Glomerular endothelial cell (primary cell): ENCODE measurements at regions not wholly inside any gene's neighbourhood (a gene's known extent, or its start where the extent isn't known, plus 50 kb on each side); places are given as distances from the start of the nearest gene placed in this dataset.
"Not testable (repeated sequence)": the region's sequence is repeated elsewhere in the genome, so short reads cannot be mapped to it uniquely, and the experiment has no call there.

Experiments
- DNase-seq: peaks from one replicate; pipeline ENCODE4 v3.0.0-alpha.2; 2011; ENCODE audit warnings: low read depth, low spot score; ENCODE audit errors: extremely low read depth

DNA sequence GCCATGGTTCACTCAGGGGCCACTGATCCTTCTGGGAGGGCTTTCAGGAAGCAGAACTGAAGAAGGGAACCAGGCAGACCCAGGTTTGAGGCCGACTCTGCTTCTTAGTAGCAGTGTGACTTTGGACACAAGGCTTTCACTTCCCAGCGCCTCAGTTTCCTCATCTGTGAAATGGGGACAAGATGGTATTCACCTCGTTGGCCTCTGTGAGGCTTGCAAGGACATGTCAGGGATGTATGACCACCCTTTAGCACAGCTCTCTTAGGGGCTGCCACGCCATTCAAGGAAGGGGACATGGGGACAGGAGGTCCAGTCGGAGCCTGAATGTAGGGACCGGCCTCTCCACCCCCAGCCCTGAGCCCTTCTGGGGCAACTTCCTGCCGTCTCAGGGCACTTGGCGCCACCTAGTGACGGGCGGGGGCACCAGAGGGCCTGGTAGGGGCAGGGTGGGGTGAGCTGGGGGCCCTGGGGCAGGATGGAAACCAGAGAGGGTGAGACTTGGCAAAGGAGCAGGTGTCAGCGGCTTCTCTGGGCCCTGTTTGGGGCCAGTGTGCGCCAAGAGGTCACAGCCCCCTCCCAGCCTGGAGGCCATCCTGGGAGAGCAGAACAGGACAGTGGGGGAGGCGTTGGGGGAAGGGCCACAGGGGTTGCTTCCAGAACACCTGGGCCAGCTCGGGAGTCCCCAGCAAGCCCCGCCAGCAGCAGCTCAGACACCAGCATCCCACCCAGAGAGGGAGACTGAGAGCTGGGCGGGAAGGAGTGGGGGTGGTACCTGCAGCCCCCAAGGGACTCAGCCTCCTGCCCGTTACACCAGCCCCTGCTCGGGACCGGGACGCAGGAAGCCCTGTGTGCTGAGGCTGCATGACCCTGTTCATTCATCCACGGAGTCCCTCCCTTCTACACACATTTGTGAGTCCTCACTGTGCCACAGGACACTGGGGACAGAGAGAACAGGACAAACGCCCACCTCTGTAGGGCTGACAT lies 102.5 kb upstream of the TARDBP start:
- no peak for DNase-seq

DNA sequence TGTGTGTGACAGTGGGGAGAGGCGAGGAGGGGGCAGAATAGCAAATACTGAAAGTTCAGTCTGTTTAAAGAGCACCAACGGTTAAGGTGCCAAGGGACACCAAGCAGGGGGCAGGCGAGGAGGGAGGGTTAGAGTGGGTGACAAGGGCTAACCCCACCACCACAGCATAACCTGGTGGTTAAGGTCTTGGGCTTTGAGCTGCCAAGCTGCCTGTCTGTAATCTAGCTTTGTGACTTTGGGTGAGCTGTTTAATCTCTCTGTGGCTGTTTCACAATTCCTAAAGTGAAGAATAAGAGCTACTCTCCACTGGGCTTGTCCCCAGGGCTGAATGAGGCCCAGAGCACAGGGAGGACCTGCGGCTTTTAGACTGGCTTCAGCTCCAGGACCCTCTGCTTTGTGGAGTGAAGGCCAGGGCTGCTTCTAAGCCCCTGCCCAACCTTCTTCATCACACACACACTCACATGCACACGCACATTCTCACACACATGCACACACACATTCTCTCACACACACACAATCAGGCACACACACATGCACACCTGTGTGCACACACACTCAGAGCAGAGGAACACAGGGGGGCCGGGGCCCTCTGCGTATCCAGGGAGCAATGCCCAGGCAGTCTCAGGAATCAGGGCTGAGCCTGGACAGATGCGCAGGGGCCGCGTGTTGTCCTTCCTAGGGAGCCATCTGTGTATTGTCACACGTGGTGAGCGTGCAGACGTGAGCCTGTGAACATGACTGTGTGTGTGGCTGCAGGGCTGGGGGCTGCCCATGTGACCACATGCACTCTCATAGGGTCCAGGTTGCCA lies 101.6 kb upstream of the TARDBP start:
- DNase-seq, result no peak

DNA sequence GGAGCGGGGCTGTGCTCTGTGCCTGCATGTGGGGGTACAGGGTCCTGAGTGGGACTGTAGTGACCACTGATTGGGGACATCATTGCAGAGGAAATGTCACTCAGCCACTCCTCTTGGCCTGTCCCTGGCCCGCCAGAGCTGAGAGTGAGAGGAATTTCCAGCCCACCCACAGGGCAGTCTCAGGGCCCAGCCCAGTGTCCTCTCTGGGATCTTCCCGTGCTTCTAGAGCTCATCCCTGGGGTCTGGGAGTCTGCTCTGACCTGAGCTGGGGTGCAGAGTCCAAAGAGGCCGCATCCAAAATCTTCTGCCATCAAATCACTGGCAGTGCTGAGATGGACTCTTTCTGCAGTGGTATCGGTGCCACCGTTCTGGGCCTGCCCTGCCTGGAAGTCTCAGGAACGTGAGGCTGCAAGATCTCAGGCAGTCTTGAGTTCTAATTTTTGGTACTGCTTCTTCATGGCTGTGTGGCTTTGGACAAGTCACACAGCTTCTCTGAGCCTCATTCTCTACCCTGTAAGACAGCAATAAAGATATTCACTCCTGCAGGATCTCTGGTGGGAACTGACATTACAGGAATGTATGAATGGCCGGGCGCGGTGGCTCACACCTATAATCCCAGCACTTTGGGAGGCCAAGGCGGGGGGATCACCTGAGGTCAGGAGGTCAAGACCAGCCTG lies 100.8 kb upstream of the TARDBP start:
- no peak for DNase-seq

DNA sequence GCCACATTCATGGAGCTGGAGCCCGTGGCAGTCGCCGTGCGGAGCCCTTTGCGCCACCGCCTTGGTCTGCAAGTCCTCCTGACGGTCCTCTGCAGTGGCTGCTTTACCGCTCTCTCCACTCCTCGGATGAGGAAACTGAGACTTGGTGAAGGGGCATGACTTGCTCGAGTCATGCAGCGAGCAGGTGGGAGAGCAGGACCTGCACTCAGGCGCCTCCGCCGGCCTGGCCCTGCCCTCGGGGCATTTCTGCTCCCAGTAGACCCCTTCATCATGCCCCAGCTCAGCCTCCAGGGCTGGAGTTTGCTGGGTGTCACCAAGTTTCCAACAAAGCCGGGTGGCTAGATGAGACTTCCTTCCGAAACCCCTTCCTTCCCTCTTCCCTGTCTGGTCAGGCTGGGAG lies 100.0 kb upstream of the TARDBP start:
- DNase-seq, result no peak

DNA sequence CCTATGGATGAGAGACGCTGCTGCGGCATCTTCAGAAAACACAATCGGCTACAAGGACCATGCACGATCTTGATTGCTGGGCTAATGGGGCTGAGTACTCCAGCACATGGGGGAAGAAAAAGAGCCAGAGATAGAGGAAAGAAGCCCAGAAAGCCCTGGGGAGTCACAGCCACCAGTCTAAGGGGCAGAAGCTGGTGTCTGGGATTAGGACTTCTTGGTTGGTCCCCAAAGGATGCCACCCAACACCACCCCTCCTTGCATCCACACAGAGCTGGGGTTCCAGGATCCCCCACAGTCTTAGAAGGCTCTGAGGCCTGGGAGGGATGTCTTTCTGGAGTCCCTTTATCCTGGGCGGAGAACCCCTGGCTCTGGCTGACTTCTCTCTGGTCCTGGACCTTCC lies 98.4 kb upstream of the TARDBP start:
- DNase-seq, result no peak

DNA sequence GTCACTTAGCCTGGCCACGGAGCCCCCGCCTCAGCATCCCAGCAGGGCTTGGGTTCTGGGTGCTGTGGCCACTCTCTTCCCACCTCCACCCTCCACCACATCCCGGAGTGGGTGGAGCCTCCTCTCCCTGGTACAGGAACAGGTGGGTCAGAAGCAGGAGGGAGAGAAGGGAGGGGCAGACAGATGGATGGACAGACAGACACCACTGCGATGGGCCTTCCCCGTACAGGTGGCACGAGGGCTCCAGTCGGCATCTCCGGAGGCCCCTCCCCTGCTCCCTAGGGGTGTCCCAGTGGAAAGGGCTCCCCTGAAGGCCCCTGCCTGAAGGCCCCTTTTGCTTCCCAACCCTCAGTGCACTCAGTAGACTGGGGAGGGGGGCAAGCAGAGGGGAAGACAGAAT lies 96.9 kb upstream of the TARDBP start:
- DNase-seq, result no peak

DNA sequence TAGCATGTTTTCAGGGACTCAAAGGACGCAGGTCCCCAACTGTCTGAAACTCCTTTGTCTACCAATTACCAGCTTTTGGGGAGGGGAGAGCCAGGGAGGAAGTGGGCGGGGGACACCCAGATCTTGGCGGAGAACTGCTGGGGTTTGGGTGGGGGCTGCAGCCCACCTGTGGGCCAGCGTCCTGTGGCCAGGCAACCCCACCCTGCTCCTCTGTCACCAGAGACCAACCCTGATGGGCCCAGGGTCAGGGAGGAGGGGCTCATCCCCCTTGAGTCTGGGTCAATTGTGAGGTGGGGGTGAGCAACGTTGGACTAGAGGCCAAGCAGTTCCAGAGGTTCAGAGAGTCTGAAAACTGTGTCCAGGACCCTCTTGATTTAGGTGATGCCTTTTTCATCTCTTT lies 96.1 kb upstream of the TARDBP start:
- no peak for DNase-seq

DNA sequence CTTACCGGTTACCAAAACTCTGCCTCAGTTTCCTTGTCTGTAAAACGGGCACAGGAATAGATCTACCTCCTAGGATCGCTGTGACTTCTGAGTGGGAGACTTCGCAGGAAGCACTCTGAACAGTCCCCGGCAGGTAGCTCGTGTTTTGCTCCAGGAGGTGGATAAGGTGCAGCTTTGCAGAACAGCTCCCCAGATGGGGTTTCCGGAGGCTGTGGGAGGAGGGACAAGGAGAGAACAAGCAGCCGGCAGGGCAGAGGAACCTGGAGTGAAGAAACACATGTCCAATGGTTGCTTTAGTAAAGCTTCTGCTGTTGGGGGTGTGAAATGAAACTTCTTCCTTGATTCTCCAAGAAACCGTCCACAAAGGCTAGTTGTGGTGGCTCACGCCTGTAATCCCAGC lies 95.5 kb upstream of the TARDBP start:
- no peak for DNase-seq

DNA sequence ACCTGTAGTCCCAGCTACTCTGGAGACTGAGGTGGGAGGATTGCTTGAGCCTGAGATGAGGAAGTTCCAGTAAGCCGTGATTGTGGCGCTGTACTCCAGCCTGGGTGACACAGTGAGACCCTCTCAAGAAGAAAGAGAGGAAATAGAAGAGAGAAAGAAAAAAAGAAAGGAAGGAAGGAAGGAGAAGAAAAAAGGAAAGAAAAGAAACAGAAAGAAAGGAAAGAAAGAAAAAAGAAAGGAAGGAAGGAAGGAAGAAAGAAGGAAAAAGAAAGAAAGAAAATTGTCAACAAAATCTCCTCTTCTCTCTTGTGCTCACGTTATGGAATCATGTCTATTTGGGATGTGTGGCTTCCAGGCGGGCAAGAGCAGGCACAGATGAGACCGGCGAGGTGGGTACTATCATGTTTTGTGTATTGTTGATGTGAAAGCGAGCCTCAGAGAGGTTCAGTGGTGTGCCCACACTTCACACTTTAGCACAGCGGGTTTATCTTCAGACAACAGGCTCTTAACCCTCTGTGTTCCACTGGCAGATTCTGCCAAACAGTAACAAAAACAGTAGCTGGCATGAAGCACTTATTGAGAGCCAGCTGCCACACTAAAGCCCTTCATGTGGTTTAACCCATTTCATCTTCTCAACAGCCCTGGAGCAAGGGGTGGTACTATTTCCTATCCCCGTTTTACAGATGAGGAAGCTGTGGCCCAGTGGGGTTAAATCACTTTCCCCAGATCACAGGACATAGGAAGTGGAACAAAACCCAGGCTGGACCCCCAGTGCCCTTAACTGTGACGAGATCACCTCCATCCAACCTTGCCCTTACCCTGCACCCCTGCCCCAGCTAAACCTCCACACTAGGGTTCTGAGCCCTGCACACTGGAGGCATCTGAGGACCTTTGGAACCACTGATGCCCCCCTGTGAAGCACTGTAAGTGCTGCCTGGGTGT lies 94.7 kb upstream of the TARDBP start:
- no peak for DNase-seq

DNA sequence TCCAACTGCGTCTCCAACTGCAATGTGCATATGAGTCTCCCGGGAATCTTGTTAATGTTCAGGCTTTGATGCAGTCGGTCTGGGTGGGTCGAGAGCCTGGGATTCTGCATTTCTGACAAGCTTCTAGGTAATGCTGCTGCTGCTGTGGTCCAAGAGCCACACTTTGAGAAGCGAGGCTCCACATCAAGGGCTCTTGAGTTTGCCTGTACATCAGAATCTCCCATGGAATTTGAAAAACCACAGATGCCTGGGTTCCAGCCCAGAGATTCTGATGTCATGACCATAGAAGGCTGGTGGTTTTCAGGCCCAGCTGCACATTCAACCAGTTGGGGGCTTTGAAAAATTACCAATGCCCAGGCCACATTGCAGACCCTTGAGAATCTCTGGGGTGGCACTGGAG lies 93.9 kb upstream of the TARDBP start:
- DNase-seq, result no peak

DNA sequence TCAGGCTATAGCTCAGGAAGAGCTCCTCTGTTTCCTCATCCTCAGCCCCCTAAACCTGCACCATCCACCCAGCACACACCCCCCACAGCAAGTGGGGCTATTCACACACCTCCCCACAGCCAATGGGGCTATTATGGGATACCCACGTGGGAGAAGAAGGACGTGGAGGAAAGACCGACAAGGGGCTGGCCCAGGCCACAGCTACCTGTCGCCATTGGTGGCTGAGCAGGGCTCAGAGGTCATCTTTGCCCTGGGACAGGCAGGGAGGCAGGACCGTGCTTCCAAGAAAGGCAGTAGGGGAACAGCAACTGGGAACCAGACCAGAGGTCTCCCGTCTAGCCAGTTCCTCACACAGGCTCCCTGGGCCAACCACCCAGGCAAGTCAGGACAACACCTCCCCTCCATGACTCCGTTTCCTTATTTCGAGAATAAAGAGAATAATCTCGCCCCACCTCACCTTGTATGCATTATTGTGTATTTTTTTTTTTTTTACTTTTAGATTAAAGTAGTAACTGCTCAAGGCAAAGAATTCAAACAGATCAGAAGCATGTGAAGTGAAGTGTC lies 92.3 kb upstream of the TARDBP start:
- no peak for DNase-seq

DNA sequence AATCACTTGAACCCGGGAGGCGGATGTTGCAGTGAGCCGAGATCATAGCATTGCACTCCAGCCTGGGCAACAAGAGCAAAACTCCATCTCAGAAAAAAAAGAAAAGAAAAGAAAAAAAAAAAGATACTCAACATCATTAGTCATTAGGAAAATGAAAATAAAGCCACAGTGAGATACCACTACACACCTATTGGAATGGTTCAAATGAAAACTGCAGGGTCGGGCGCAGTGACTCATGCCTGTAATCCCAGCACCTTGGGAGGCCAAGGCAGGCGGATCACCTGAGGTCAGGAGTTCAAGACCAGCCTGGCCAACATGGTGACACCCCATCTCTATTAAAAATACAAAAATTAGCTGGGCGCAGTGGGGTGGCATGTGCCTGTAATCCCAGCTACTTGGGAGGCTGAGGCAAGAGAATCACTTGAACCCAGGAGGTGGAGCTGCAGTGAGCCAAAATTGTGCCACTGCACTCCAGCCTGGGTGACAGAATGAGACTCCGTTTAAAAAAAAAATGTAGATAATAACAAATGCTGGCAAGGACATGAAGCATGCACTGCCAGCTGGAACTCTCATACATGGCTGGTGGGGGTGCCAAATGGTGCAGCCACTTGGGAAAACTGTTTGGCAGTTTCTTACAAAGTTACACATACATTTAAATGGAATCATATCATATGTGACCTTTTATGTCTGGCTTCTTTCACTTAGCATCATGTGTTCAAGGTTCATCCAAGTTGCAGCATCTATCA lies 90.0 kb upstream of the TARDBP start:
- DNase-seq, result not testable (repeated sequence)

DNA sequence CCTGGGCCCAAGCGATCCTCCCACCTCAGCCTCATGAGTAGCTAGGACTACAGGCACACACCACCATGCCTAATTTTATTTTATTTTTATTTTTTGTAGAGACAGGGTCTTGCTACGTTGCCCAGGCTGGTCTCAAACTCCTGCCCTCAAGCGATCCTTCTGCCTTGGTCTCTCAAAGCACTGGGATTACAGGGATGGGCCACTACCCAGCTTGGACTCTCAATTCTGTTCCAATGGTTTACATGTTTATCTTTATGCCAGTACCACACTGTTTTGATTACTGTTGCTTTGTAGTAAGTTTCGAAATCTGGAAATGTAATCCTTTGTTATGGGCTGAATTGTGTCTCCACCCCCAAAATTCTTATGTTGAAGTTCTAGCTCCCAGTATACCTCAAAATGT lies 88.4 kb upstream of the TARDBP start:
- no peak for DNase-seq

DNA sequence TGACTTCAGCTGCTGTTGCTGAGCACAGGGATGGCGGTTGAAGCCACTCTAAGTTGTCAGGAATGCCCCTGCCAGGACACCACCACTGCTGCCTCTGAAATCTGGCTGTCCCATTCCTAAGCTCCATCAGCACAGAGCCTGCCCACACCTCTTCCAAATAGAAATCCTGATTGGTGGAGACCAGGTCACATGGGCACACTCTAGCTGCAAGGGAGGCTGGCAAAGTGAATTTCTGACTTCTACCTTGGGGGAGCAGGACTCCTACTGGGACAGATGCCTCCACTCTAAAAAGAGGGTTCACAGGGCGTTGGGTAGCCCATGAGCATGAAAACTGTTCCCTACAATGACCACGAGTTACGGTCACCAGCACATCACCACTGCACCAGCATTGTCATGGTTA lies 83.8 kb upstream of the TARDBP start:
- DNase-seq, result no peak

DNA sequence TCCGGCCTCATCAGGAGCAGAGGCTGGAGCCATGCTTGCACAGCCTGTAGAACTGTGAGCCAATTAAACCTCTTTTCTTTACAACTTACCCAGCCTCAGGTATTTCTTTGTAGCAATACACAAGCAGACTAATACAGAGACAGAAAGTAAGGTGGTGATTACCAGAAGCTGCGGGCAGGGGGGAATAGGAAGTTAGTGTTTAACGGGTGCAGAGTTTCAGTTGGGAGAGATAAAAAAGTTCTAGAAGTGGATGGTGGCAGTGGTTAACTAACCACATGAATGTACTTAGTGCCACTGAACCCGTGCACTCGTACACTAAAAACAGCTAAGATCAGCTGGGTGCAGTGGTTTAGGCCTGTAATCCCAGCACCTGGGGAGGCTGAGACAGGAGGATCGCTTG lies 80.4 kb upstream of the TARDBP start:
- no peak for DNase-seq

DNA sequence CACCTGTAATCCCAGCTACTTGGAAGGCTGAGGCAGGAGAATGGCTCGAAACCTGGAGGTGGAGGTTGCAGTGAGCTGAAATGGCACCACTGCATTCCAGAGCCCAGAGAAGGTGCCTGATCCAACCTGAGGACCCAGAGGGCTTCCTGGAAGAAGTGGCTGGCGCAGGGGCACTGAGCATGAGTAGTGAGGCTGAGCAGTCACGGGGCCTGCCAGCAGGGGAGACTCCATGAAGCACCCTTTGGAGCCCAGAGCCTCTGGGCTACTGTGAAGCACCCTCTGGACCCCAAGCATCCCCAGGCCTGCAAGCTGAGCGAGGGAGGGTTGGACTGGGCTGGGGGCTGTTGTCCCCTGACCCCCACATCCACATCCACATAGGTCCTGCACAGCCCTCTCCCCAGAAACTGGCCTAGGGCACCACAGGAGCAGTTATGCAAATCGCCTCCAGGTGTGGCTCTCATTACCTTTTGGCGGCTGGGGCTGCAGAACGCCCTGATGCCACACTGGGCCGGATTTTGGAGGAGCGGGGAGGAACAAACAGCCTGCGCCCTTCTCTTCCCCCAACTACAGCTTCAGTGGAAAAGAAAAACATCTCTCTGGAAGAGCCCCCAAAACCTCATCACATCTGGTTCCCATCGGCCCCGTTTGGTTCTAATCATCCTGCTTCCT lies 78.2 kb upstream of the TARDBP start:
- DNase-seq, result no peak

DNA sequence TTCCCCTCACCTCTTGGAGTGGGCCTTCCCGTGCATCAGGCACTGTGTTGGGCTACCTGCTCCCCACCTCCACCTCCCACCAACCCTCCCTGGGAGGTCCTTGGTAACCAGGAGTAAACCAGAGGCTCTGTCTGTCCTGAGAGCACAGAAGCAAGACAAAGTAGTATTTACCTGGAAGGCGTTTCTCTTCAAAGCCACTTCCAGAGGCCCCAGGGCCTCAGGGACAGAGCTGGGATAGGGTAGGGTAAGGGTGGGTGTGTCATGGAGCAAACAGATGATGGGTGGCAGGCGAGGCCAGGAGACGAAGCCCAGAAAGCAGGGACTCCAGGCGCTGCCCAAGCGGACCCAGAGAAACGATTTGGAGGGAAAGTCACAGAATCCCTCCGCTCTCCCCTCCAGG lies 77.2 kb upstream of the TARDBP start:
- no peak for DNase-seq

DNA sequence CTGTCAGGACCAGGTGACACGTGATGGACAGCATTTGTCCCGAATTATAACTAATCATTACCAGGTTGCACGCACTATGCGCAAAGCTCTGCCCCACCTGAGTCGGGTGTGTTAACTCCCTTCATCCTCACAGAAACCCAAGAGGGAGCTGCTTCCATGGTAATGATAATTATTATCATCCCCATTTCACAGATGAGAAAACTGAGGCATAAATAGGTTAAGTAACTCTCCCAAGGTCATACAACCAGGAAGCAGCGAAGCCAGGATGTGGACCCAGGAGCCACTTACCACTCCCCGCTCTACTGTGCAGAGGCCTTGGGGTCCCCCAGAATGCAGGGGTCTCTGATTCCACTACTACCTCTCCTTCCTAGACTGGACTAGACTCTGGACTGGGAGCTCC lies 76.7 kb upstream of the TARDBP start:
- DNase-seq, result no peak
